Activated CD4-positive, alpha-beta T cell treated with anti-CD3 and anti-CD28 coated beads, Interleukin-2, amount 10 ng/mL, durations not matched to agents 24 days and 14 days (primary cell): ENCODE measurements at regions not wholly inside any gene's neighbourhood (a gene's known extent, or its start where the extent isn't known, plus 50 kb on each side); places are given as distances from the start of the nearest gene placed in this dataset.

Experiments used
- DNase-seq: peaks from one replicate; pipeline ENCODE4 v3.0.0; 2022
- H3K27ac Mint-ChIP-seq: one replicate; pipeline ENCODE4 v1.8.0; 2022; ENCODE audit warnings: mild to moderate bottlenecking, mixed read lengths
- H3K27me3 Mint-ChIP-seq: one replicate; pipeline ENCODE4 v1.8.0; 2022; ENCODE audit warnings: mixed read lengths
- H3K36me3 Mint-ChIP-seq: one replicate; pipeline ENCODE4 v1.8.0; 2022; ENCODE audit warnings: low read depth, mild to moderate bottlenecking, mixed read lengths
- H3K4me1 Mint-ChIP-seq: one replicate; pipeline ENCODE4 v1.8.0; 2021; ENCODE audit warnings: mixed read lengths
- H3K4me3 Mint-ChIP-seq: one replicate; pipeline ENCODE4 v1.8.0; 2022; ENCODE audit warnings: mild to moderate bottlenecking, moderate library complexity, mixed read lengths
- H3K9me3 Mint-ChIP-seq: one replicate; pipeline ENCODE4 v1.8.0; 2021; ENCODE audit warnings: mixed read lengths
- intact Hi-C: fragments of 100-400 bp; cut with micrococcal nuclease; formaldehyde crosslinking; loops from one replicate; pipeline ENCODE4 v1.15.1; 2023

DNA sequence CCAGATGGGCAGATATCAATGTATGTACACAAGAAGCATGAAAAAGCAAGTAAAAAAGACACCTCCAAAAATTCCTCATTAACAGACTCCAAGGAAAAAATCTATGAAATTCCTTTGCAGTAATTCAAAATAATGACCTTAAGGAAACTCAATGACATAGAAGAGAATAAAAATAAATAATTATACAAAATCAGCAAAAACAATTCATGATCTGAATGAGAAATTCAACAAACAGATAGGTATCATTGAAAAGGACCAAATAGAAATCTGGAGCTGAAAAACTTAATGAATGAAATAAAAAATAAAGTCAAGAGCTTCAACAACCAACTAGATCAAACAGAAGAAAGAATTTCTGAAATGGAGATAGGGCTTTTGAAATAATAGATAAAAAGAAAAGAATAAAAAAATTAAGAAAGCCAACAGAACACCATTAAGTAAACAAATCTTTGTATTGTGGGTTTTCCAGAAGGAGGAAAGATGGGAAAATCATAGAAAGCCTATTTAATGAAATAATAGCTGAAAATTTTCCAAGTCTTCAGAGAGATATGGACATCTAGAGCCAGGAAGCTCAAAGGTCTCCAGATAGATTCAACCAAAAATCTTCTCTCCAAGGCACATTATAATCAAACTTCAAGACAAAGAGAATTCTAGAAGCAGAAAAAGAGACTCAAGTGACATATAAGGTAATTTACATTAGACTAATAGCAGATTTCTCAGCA, 52.0 kb upstream of the KCNK1 start:
- intact Hi-C loops: no loop called here
- no peaks in the 10 kb centered on the region for H3K4me1 Mint-ChIP-seq
- no peak overlapping the region for H3K4me3 Mint-ChIP-seq
- no peaks in the 10 kb centered on the region for H3K36me3 Mint-ChIP-seq
- H3K27ac Mint-ChIP-seq: no peak overlapping the region
- H3K27me3 Mint-ChIP-seq: peaks cover 1% of the 10 kb centered on the region
- peaks cover 10% of the 10 kb centered on the region for H3K9me3 Mint-ChIP-seq
- DNase-seq: no peak
